22Rv1 (cell line): ENCODE measurements at regions not wholly inside any gene's neighbourhood (a gene's known extent, or its start where the extent isn't known, plus 50 kb on each side); places are given as distances from the start of the nearest gene placed in this dataset.

Experiments
- H3K27ac ChIP-seq: fragments of 450-650 bp; 2 replicates; pipeline ENCODE4 v1.5.1; 2017
- CTCF ChIP-seq: fragments of 450-650 bp; IDR thresholded peaks from 2 replicates; pipeline ENCODE4 v1.5.1; 2017; ENCODE audit warnings: mild to moderate bottlenecking
- ZFX ChIP-seq: fragments of 450-650 bp; IDR thresholded peaks from 2 replicates; pipeline ENCODE4 v1.6.1; 2017; ENCODE audit warnings: antibody characterized with exemption, borderline replicate concordance

GRCh38 chr6:37106051-37106363 is 63.9 kb upstream of the PIM1 start:
- TF ChIP-seq CTCF: no peak
- no peak for TF ChIP-seq ZFX
- H3K27ac ChIP-seq: no peak overlapping the region

GRCh38 chr6:37106554-37106953 is 63.4 kb upstream of the PIM1 start:
- H3K27ac ChIP-seq: no peak overlapping the region
- TF ChIP-seq ZFX: no peak
- no peak for TF ChIP-seq CTCF

- TF ChIP-seq ZFX: no peak
- H3K27ac ChIP-seq: no peak overlapping the region
Measured at GRCh38 chr6:37106982-37107491, 62.9 kb upstream of the PIM1 start.

- no peak overlapping the region for H3K27ac ChIP-seq
- TF ChIP-seq CTCF: no peak
- TF ChIP-seq ZFX: no peak
Measured at GRCh38 chr6:37109714-37110499, 60.0 kb upstream of the PIM1 start.

GRCh38 chr6:37110500-37111461 is 59.2 kb upstream of the PIM1 start:
- TF ChIP-seq ZFX (no peak), CTCF (no peak)
- H3K27ac ChIP-seq: no peak overlapping the region

GRCh38 chr6:37113976-37114375 is 56.0 kb upstream of the PIM1 start:
- no peak for TF ChIP-seq ZFX
- TF ChIP-seq CTCF: no peak
- H3K27ac ChIP-seq: no peak overlapping the region

GRCh38 chr6:37114612-37115011 is 55.3 kb upstream of the PIM1 start:
- TF ChIP-seq CTCF (no peak), ZFX (no peak)

More at GRCh38 chr6:37114612-37115011, 55.3 kb upstream of the PIM1 start:
- H3K27ac ChIP-seq: no peak overlapping the region
